HEK293 (cell line): ENCODE measurements at regions not wholly inside any gene's neighbourhood (a gene's known extent, or its start where the extent isn't known, plus 50 kb on each side); places are given as distances from the start of the nearest gene placed in this dataset.

Source experiments
- CTCF ChIP-seq: fragments of 450-650 bp; formaldehyde crosslinking; IDR thresholded peaks from 2 replicates; pipeline ENCODE4 v1.5.1; 2016; ENCODE audit warnings: missing biosample characterization, missing genetic modification characterization
- KLF10 ChIP-seq: fragments of 450-650 bp; IDR thresholded peaks from 2 replicates; pipeline ENCODE4 v1.5.1; 2018; ENCODE audit warnings: missing biosample characterization, mild to moderate bottlenecking, missing genetic modification characterization
- SCRT2 ChIP-seq: fragments of 450-650 bp; formaldehyde crosslinking; IDR thresholded peaks from 2 replicates; pipeline ENCODE4 v1.5.1; 2016; ENCODE audit warnings: missing biosample characterization, missing genetic modification characterization
- ZNF146 ChIP-seq: fragments of 450-650 bp; formaldehyde crosslinking; IDR thresholded peaks from 2 replicates; pipeline ENCODE4 v1.5.1; 2016; ENCODE audit warnings: missing biosample characterization, missing genetic modification characterization
- ZNF2 ChIP-seq: fragments of 450-650 bp; formaldehyde crosslinking; IDR thresholded peaks from 2 replicates; pipeline ENCODE4 v1.5.1; 2016; ENCODE audit warnings: missing biosample characterization, missing genetic modification characterization
- ZNF239 ChIP-seq: fragments of 450-650 bp; formaldehyde crosslinking; IDR thresholded peaks from 2 replicates; pipeline ENCODE4 v1.5.1; 2016; ENCODE audit warnings: missing biosample characterization, missing genetic modification characterization
- ZNF548 ChIP-seq: fragments of 450-650 bp; formaldehyde crosslinking; IDR thresholded peaks from 2 replicates; pipeline ENCODE4 v1.5.1; 2016; ENCODE audit warnings: missing biosample characterization, missing genetic modification characterization
- ZNF585B ChIP-seq: fragments of 450-650 bp; formaldehyde crosslinking; IDR thresholded peaks from 2 replicates; pipeline ENCODE4 v1.5.1; 2016; ENCODE audit warnings: missing biosample characterization, missing genetic modification characterization
- ZNF624 ChIP-seq: fragments of 450-650 bp; formaldehyde crosslinking; IDR thresholded peaks from 2 replicates; pipeline ENCODE4 v1.5.1; 2017; ENCODE audit warnings: missing biosample characterization, missing genetic modification characterization
- ZNF707 ChIP-seq: fragments of 450-650 bp; formaldehyde crosslinking; IDR thresholded peaks from 2 replicates; pipeline ENCODE4 v1.5.1; 2016; ENCODE audit warnings: missing biosample characterization, missing genetic modification characterization

GRCh38 chr1:106494646-106495045 is 561.8 kb upstream of the PRMT6 start:
- TF ChIP-seq ZNF707 = no peak
- TF ChIP-seq CTCF (tag by site-specific recombination) = no peak
- TF ChIP-seq ZNF2 (tag by site-specific recombination) = no peak
- no peak for TF ChIP-seq ZNF548
- no peak for TF ChIP-seq SCRT2 (tag by site-specific recombination)
- no peak for TF ChIP-seq ZNF239 (tag by site-specific recombination)
- no peak for TF ChIP-seq ZNF624 (tag by site-specific recombination)
- TF ChIP-seq ZNF146 (tag by site-specific recombination) = no peak
- TF ChIP-seq ZNF585B (tag by site-specific recombination) = no peak
- TF ChIP-seq KLF10 (tag by site-specific recombination) = no peak
